UCSD-AML1 (cell line): ENCODE measurements at regions not wholly inside any gene's neighbourhood (a gene's known extent, or its start where the extent isn't known, plus 50 kb on each side); places are given as distances from the start of the nearest gene placed in this dataset.
"Not testable (repeated sequence)": the region's sequence is repeated elsewhere in the genome, so short reads cannot be mapped to it uniquely, and the experiment has no call there.

Experiments used
- DNase-seq: peaks from one replicate; lab custom pipeline; 2025; ENCODE audit not compliant: unreplicated experiment; lab: John Stamatoyannopoulos, UW

GRCh38 chr6:6474170-6474920, 114.2 kb upstream of the LY86 start:
- no peak for DNase-seq

- DNase-seq = no peak
Measured at GRCh38 chr6:6479785-6480184, 108.7 kb upstream of the LY86 start.

- DNase-seq = no peak
Measured at GRCh38 chr6:6482256-6482655, 106.3 kb upstream of the LY86 start.

GRCh38 chr6:6483168-6483567, 105.4 kb upstream of the LY86 start:
- no peak for DNase-seq

GRCh38 chr6:6483733-6484132, 104.8 kb upstream of the LY86 start:
- DNase-seq = no peak

GRCh38 chr6:6484681-6485080, 103.8 kb upstream of the LY86 start:
- DNase-seq = no peak

- no peak for DNase-seq
Measured at GRCh38 chr6:6486595-6486994, 101.9 kb upstream of the LY86 start.

GRCh38 chr6:6491761-6492160, 96.8 kb upstream of the LY86 start:
- no peak for DNase-seq

GRCh38 chr6:6492675-6493074, 95.8 kb upstream of the LY86 start:
- no peak for DNase-seq

- DNase-seq = not testable (repeated sequence)
Measured at GRCh38 chr6:6494139-6494538, 94.4 kb upstream of the LY86 start.

- peak; percentile 62 for DNase-seq
Measured at GRCh38 chr6:6494677-6495076, 93.8 kb upstream of the LY86 start.

GRCh38 chr6:6495851-6496250, 92.7 kb upstream of the LY86 start:
- no peak for DNase-seq

- no peak for DNase-seq
Measured at GRCh38 chr6:6497541-6497940, 91.0 kb upstream of the LY86 start.

GRCh38 chr6:6497976-6498375, 90.5 kb upstream of the LY86 start:
- no peak for DNase-seq

GRCh38 chr6:6503191-6503590, 85.3 kb upstream of the LY86 start:
- no peak for DNase-seq

- no peak for DNase-seq
Measured at GRCh38 chr6:6505111-6505510, 83.4 kb upstream of the LY86 start.

GRCh38 chr6:6508643-6509042, 79.9 kb upstream of the LY86 start:
- DNase-seq = no peak

- DNase-seq = no peak
Measured at GRCh38 chr6:6509284-6509683, 79.2 kb upstream of the LY86 start.

- no peak for DNase-seq
Measured at GRCh38 chr6:6512711-6513110, 75.8 kb upstream of the LY86 start.

- no peak for DNase-seq
Measured at GRCh38 chr6:6515691-6516607, 72.6 kb upstream of the LY86 start.

GRCh38 chr6:6516666-6517458, 71.7 kb upstream of the LY86 start:
- DNase-seq = no peak
